H1 (cell line): ENCODE measurements at regions not wholly inside any gene's neighbourhood (a gene's known extent, or its start where the extent isn't known, plus 50 kb on each side); places are given as distances from the start of the nearest gene placed in this dataset.

Source experiments
- CTCF ChIA-PET: fragments of 300-600 bp; sonication (Branson Sonifier 250); formaldehyde crosslinking; loops from one replicate; lab custom pipeline; 2021; ENCODE audit not compliant: partially characterized antibody; lab: Charles Lee
- POLR2A ChIA-PET: fragments of 300-600 bp; sonication (Branson Sonifier 250); formaldehyde crosslinking; loops from one replicate; lab custom pipeline; 2021; ENCODE audit warnings: inconsistent platforms; ENCODE audit not compliant: partially characterized antibody; lab: Charles Lee
- DNase-seq, 2 experiments: peaks; one replicate each; pipeline versions ENCODE4 v3.0.0 to v3.0.0-alpha.2; 2010 to 2022; ENCODE audit warnings: low spot score in 2 of 2, low read depth in 1 of 2, mixed read lengths in 1 of 2
- FAIRE-seq: peaks from 2 replicates; lab custom pipeline; 2011; peaks lifted over from hg19 to GRCh38; lab: Jason Lieb, UNC
- H2AFZ ChIP-seq: 2 replicates; pipeline ENCODE4 v1.8.1; 2012; ENCODE audit warnings: low read length, inconsistent platforms
- H2AK5ac ChIP-seq: 2 replicates; pipeline ENCODE4 v1.6.1; 2013; ENCODE audit warnings: low read depth, low read length
- H2BK120ac ChIP-seq: replicated peaks from 2 replicates; pipeline ENCODE3; 2013; ENCODE audit warnings: low read depth, low read length, inconsistent platforms
- H2BK12ac ChIP-seq: 2 replicates; pipeline ENCODE4 v1.6.1; 2013; ENCODE audit warnings: low read depth, low read length
- H2BK15ac ChIP-seq: 2 replicates; pipeline ENCODE4 v1.6.1; 2013; ENCODE audit warnings: low read length
- H2BK20ac ChIP-seq: 2 replicates; pipeline ENCODE4 v1.6.1; 2013; ENCODE audit warnings: low read length
- H2BK5ac ChIP-seq: 2 replicates; pipeline ENCODE4 v1.6.1; 2013; ENCODE audit warnings: low read depth, low read length
- H3K14ac ChIP-seq: 2 replicates; pipeline ENCODE4 v1.6.1; 2013; ENCODE audit warnings: inconsistent platforms; ENCODE audit not compliant: insufficient read length
- H3K18ac ChIP-seq: 2 replicates; pipeline ENCODE4 v1.6.1; 2013; ENCODE audit warnings: low read length; ENCODE audit errors: extremely low read depth
- H3K23ac ChIP-seq: 2 replicates; pipeline ENCODE4 v1.6.1; 2013; ENCODE audit warnings: inconsistent platforms; ENCODE audit not compliant: insufficient read length
- H3K23me2 ChIP-seq: 2 replicates; pipeline ENCODE4 v1.6.1; 2013; ENCODE audit warnings: low read depth, low read length
- H3K27ac ChIP-seq: 2 replicates; pipeline ENCODE4 v1.6.1; 2011; ENCODE audit warnings: low read depth, low read length, inconsistent platforms
- H3K27me3 ChIP-seq, 4 experiments: replicated peaks in 1 of 4; 1 replicate in 1 of 4; 2 replicates in 3 of 4; pipeline versions ENCODE4 v1.6.1 to v1.8.1; 2011 to 2013; ENCODE audit warnings: low read length in 3 of 4, mild to moderate bottlenecking in 3 of 4, inconsistent platforms in 2 of 4, mixed read lengths in 2 of 4, moderate library complexity in 1 of 4; ENCODE audit not compliant: control insufficient read depth in 3 of 4, insufficient read depth in 3 of 4; ENCODE audit errors: extremely low read depth in 1 of 4
- H3K36me3 ChIP-seq, 4 experiments: 2 replicates each; pipeline versions ENCODE4 v1.6.1 to v1.8.1; 2011 to 2013; ENCODE audit warnings: mild to moderate bottlenecking in 4 of 4, low read length in 3 of 4, moderate library complexity in 2 of 4, control low read depth in 1 of 4, inconsistent platforms in 1 of 4; ENCODE audit not compliant: insufficient read depth in 4 of 4, control insufficient read depth in 2 of 4
- H3K4ac ChIP-seq: replicated peaks from 2 replicates; pipeline ENCODE3; 2013; ENCODE audit warnings: low read length, low read depth, mixed read lengths, inconsistent platforms; ENCODE audit not compliant: insufficient read length
- H3K4me1 ChIP-seq, 4 experiments: replicated peaks in 1 of 4; 1 replicate in 1 of 4; 2 replicates in 3 of 4; pipeline versions ENCODE4 v1.6.1 to v1.8.1; 2011 to 2013; ENCODE audit warnings: low read length in 3 of 4, inconsistent platforms in 2 of 4, mixed read lengths in 1 of 4; ENCODE audit not compliant: insufficient read depth in 4 of 4, control insufficient read depth in 3 of 4
- H3K4me2 ChIP-seq, 2 experiments: 2 replicates each; pipeline versions ENCODE4 v1.6.1 to v1.8.1; 2011 to 2013; ENCODE audit warnings: low read depth in 2 of 2, low read length in 2 of 2, control low read depth in 1 of 2, inconsistent platforms in 1 of 2, mild to moderate bottlenecking in 1 of 2; ENCODE audit not compliant: insufficient read depth in 1 of 2
- H3K4me3 ChIP-seq, 4 experiments: fragments of 200-600, 300-600 bp in 1 of 4; sonication (generic), shearing (Covaris generic), sonication (Bioruptor Twin) in 1 of 4; 2 replicates each; pipeline versions ENCODE4 v1.5.1 to v1.8.1; 2011 to 2016; ENCODE audit warnings: low read length in 4 of 4, low read depth in 3 of 4, control low read depth in 2 of 4, inconsistent platforms in 2 of 4, mild to moderate bottlenecking in 2 of 4, mixed read lengths in 1 of 4, moderate library complexity in 1 of 4; ENCODE audit not compliant: insufficient read depth in 2 of 4; ENCODE audit errors: extremely low read depth in 1 of 4
- H3K56ac ChIP-seq: replicated peaks from 2 replicates; pipeline ENCODE3; 2013; ENCODE audit warnings: low read depth, mild to moderate bottlenecking, mixed read lengths, low read length, inconsistent platforms; ENCODE audit not compliant: insufficient read length
- H3K79me1 ChIP-seq: 2 replicates; pipeline ENCODE4 v1.6.1; 2013; ENCODE audit warnings: low read depth, low read length, control low read depth
- H3K79me2 ChIP-seq, 2 experiments: 2 replicates each; pipeline versions ENCODE4 v1.6.1 to v1.8.1; 2012 to 2013; ENCODE audit warnings: low read length in 2 of 2, mild to moderate bottlenecking in 2 of 2, inconsistent platforms in 1 of 2; ENCODE audit not compliant: insufficient read depth in 2 of 2, control insufficient read depth in 1 of 2
- H3K9ac ChIP-seq, 4 experiments: replicated peaks in 1 of 4; 1 replicate in 1 of 4; 2 replicates in 3 of 4; pipeline versions ENCODE4 v1.6.1 to v1.8.1; 2011 to 2013; ENCODE audit warnings: low read depth in 3 of 4, low read length in 3 of 4, control low read depth in 2 of 4, mild to moderate bottlenecking in 2 of 4, moderate library complexity in 2 of 4, inconsistent platforms in 1 of 4; ENCODE audit errors: extremely low read depth in 1 of 4
- H3K9me3 ChIP-seq, 2 experiments: 2 replicates each; pipeline versions ENCODE4 v1.6.1 to v1.8.1; 2012 to 2013; ENCODE audit warnings: mild to moderate bottlenecking in 2 of 2, moderate library complexity in 2 of 2, control low read depth in 1 of 2, inconsistent platforms in 1 of 2, low read depth in 1 of 2, low read length in 1 of 2, mixed read lengths in 1 of 2; ENCODE audit not compliant: insufficient read depth in 2 of 2
- H4K20me1 ChIP-seq, 2 experiments: replicated peaks in 1 of 2; 2 replicates each; pipeline versions ENCODE3 to v1.8.1; 2011 to 2013; ENCODE audit warnings: inconsistent platforms in 2 of 2, low read length in 2 of 2, mild to moderate bottlenecking in 1 of 2; ENCODE audit not compliant: insufficient read depth in 2 of 2, control insufficient read depth in 1 of 2
- H4K5ac ChIP-seq: 2 replicates; pipeline ENCODE4 v1.6.1; 2013; ENCODE audit warnings: low read length, low read depth, mixed read lengths, inconsistent platforms; ENCODE audit not compliant: insufficient read length
- H4K8ac ChIP-seq: 2 replicates; pipeline ENCODE4 v1.8.0; 2013; ENCODE audit warnings: mild to moderate bottlenecking, moderate library complexity, low read length, inconsistent platforms; ENCODE audit not compliant: insufficient read depth; ENCODE audit errors: extremely low read depth
- H4K91ac ChIP-seq: replicated peaks from 2 replicates; pipeline ENCODE3; 2013; ENCODE audit warnings: low read length, mixed read lengths, inconsistent platforms; ENCODE audit not compliant: insufficient read length
- BRCA1 ChIP-seq: IDR thresholded peaks from 2 replicates; pipeline ENCODE4 v1.6.1; 2012; ENCODE audit warnings: low read depth, low read length, improper control_type of control experiment
- CEBPB ChIP-seq: IDR thresholded peaks from 2 replicates; pipeline ENCODE4 v1.6.1; 2012; ENCODE audit warnings: low read depth, low read length
- EP300 ChIP-seq, 2 experiments: IDR thresholded peaks; 1 replicate in 1 of 2; 2 replicates in 1 of 2; pipeline ENCODE4 v1.6.1; 2011 to 2012; ENCODE audit warnings: low read depth in 2 of 2, low read length in 2 of 2, mild to moderate bottlenecking in 2 of 2, borderline replicate concordance in 1 of 2, inconsistent platforms in 1 of 2, moderate library complexity in 1 of 2
- FOSL1 ChIP-seq: IDR thresholded peaks from 2 replicates; pipeline ENCODE4 v1.6.1; 2011; ENCODE audit warnings: mild to moderate bottlenecking, low read depth, low read length, moderate library complexity; ENCODE audit not compliant: insufficient read depth
- HDAC6 ChIP-seq: IDR thresholded peaks from one replicate; pipeline ENCODE4 v1.7.1; 2012; ENCODE audit warnings: low read depth, mild to moderate bottlenecking, inconsistent platforms, low read length, moderate library complexity
- JUN ChIP-seq: IDR thresholded peaks from 2 replicates; pipeline ENCODE4 v1.6.1; 2011; ENCODE audit warnings: low read depth, mild to moderate bottlenecking, improper control_type of control experiment, low read length
- KDM5A ChIP-seq: fragments of 200-600 bp; IDR thresholded peaks from 2 replicates; pipeline ENCODE4 v1.7.1; 2012; ENCODE audit warnings: mild to moderate bottlenecking, low read length, inconsistent platforms, mixed read lengths
- MAFK ChIP-seq: IDR thresholded peaks from 2 replicates; pipeline ENCODE4 v1.6.1; 2012; ENCODE audit warnings: low read depth, mild to moderate bottlenecking, improper control_type of control experiment, low read length
- RAD21 ChIP-seq, 2 experiments: IDR thresholded peaks in 1 of 2; conservative IDR thresholded peaks in 1 of 2; 2 replicates each; pipeline ENCODE4 v1.6.1; 2011; ENCODE audit warnings: low read depth in 2 of 2, low read length in 2 of 2, improper control_type of control experiment in 1 of 2, inconsistent platforms in 1 of 2, mild to moderate bottlenecking in 1 of 2, moderate library complexity in 1 of 2
- RNF2 ChIP-seq: fragments of 200-900, 300-1000 bp; sonication (generic); IDR thresholded peaks from 2 replicates; pipeline ENCODE4 v1.7.1; 2016; ENCODE audit warnings: borderline replicate concordance, low read depth, mild to moderate bottlenecking, antibody characterized with exemption, low read length; ENCODE audit not compliant: poor library complexity, severe bottlenecking; ENCODE audit errors: missing control alignments
- RXRA ChIP-seq: IDR thresholded peaks from 2 replicates; pipeline ENCODE4 v1.6.1; 2011; ENCODE audit warnings: low read depth, mild to moderate bottlenecking, low read length, moderate library complexity; ENCODE audit not compliant: insufficient read depth
- SP1 ChIP-seq: IDR thresholded peaks from 2 replicates; pipeline ENCODE4 v1.6.1; 2011; ENCODE audit warnings: low read depth, low read length
- TBP ChIP-seq: IDR thresholded peaks from 2 replicates; pipeline ENCODE4 v1.6.1; 2011; ENCODE audit warnings: low read depth, low read length, improper control_type of control experiment
- TCF12 ChIP-seq: IDR thresholded peaks from 2 replicates; pipeline ENCODE4 v1.6.1; 2011; ENCODE audit warnings: low read depth, mild to moderate bottlenecking, low read length
- YY1 ChIP-seq: IDR thresholded peaks from 2 replicates; pipeline ENCODE4 v1.6.1; 2011; ENCODE audit warnings: low read depth, mild to moderate bottlenecking, low read length
- WGBS, 2 experiments: shearing (Covaris generic) in 1 of 2; methylation state at CpG; one replicate each; pipeline versions ENCODE4 v1.1.6 to v1.1.7; 2013 to 2015; ENCODE audit warnings: low lambda C conversion rate in 2 of 2, mixed read lengths in 2 of 2, inconsistent platforms in 1 of 2, low coverage in 1 of 2, missing lambda C conversion rate in 1 of 2; ENCODE audit not compliant: insufficient replicate concordance in 2 of 2, insufficient coverage in 1 of 2, insufficient read length in 1 of 2; ENCODE audit errors: extremely low coverage in 1 of 2, missing lambda C conversion rate in 1 of 2; 5-methylcytosine and 5-hydroxymethylcytosine counted together

- no peak overlapping the region for H2BK15ac ChIP-seq
- H2BK120ac ChIP-seq: no peak overlapping the region
- no peaks in the 10 kb centered on the region for H3K27me3 ChIP-seq
- no peak overlapping the region for H2AFZ ChIP-seq
- CTCF ChIA-PET: interaction anchor here (0.7 to 1.3 kb wide), 2 partner anchors 10 to 581 kb away, joined by 3 to 4 read pairs; no protein-coding TSS in a partner anchor
- H4K20me1 ChIP-seq: no peaks in the 10 kb centered on the region
- no peaks in the 10 kb centered on the region for H3K4me1 ChIP-seq
- FAIRE-seq (no peak), DNase-seq (no peak)
- H3K79me1 ChIP-seq: no peaks in the 10 kb centered on the region
- WGBS, 2 experiments: 60% methylated on average over 3 of the region's 3 CpGs; no CpG with 5 or more reads in 1 of the 2 experiments
- H3K23me2 ChIP-seq: no peaks in the 10 kb centered on the region
- H3K79me2 ChIP-seq: no peaks in the 10 kb centered on the region
- no peaks in the 10 kb centered on the region for H3K36me3 ChIP-seq
- no peak overlapping the region for H3K4ac ChIP-seq
- TF ChIP-seq MAFK (no peak), BRCA1 (no peak), YY1 (no peak), RXRA (no peak), HDAC6 (no peak), FOSL1 (no peak), JUN (no peak), TCF12 (no peak), RNF2 (no peak), SP1 (no peak), EP300 (IDR thresholded peaks at IDR 0.05; ENCODE audit: borderline replicate concordance in 1 of 2, low read depth in 2 of 2, low read length in 2 of 2) (no peak), KDM5A (no peak), RAD21 (IDR thresholded peaks at IDR 0.05 in 1 of 2, conservative IDR thresholded peaks at IDR 0.05 in 1 of 2; ENCODE audit: low read depth in 2 of 2, low read length in 2 of 2) (no peak), CEBPB (no peak), TBP (no peak)
- no peak overlapping the region for H3K18ac ChIP-seq
- H3K23ac ChIP-seq: no peak overlapping the region
- H2AK5ac ChIP-seq: no peak overlapping the region
- no peak overlapping the region for H3K4me2 ChIP-seq
- no peak overlapping the region for H3K14ac ChIP-seq
- no peak overlapping the region for H2BK12ac ChIP-seq
- H3K27ac ChIP-seq: no peak overlapping the region
- POLR2A ChIA-PET: no interaction called here
- no peak overlapping the region for H4K91ac ChIP-seq
- H3K4me3 ChIP-seq: no peak overlapping the region
- H3K9me3 ChIP-seq: peaks cover 0 to 7% of the 10 kb centered on the region in 2 experiments; a peak in 2 of 4 replicates
- H4K8ac ChIP-seq: no peak overlapping the region
- H2BK20ac ChIP-seq: no peak overlapping the region
- H4K5ac ChIP-seq: no peak overlapping the region
- H2BK5ac ChIP-seq: no peak overlapping the region
- no peak overlapping the region; a peak in 1 of 7 replicates for H3K9ac ChIP-seq
- no peak overlapping the region for H3K56ac ChIP-seq
These were observed 513.9 kb downstream of the ZNF516 start for GRCh38 chr18:75981102-75981501.
